Activated CD4-positive, alpha-beta T cell treated with anti-CD3 and anti-CD28 coated beads for 4 hours (primary cell): ENCODE measurements at regions not wholly inside any gene's neighbourhood (a gene's known extent, or its start where the extent isn't known, plus 50 kb on each side); places are given as distances from the start of the nearest gene placed in this dataset.

ENCODE experiments used
- DNase-seq, 2 donors: peaks; one replicate each; pipeline ENCODE4 v3.0.0-alpha.2; 2020

- DNase-seq: no peak
Measured at GRCh38 chr3:72353236-72354128, 494.8 kb downstream of the SHQ1 start.

- no peak for DNase-seq
Measured at GRCh38 chr3:72352176-72352575, 496.1 kb downstream of the SHQ1 start.

- DNase-seq: no peak
Measured at GRCh38 chr3:72351536-72351935, 496.7 kb downstream of the SHQ1 start.

- no peak for DNase-seq
Measured at GRCh38 chr3:72350761-72351505, 497.3 kb downstream of the SHQ1 start.

- no peak for DNase-seq
Measured at GRCh38 chr3:72348357-72348756, 499.9 kb downstream of the SHQ1 start.

- no peak for DNase-seq
Measured at GRCh38 chr3:72347819-72348319, 500.4 kb downstream of the SHQ1 start.

GRCh38 chr3:72346526-72346926 lies 501.7 kb downstream of the SHQ1 start:
- DNase-seq: no peak

- no peak for DNase-seq
Measured at GRCh38 chr3:72345980-72346379, 502.3 kb downstream of the SHQ1 start.

- DNase-seq: no peak
Measured at GRCh38 chr3:72345237-72345878, 502.9 kb downstream of the SHQ1 start.

GRCh38 chr3:72344647-72345046 lies 503.6 kb downstream of the SHQ1 start:
- no peak for DNase-seq

- no peak for DNase-seq
Measured at GRCh38 chr3:72344236-72344635, 504.0 kb downstream of the SHQ1 start.

GRCh38 chr3:72343078-72343477 lies 505.2 kb downstream of the SHQ1 start:
- peak; percentile 29 to 42 for DNase-seq

GRCh38 chr3:72342450-72342849 lies 505.8 kb downstream of the SHQ1 start:
- DNase-seq: no peak

- no peak for DNase-seq
Measured at GRCh38 chr3:72341920-72342319, 506.3 kb downstream of the SHQ1 start.

GRCh38 chr3:72341380-72341770 lies 506.9 kb downstream of the SHQ1 start:
- DNase-seq: no peak

- DNase-seq: no peak
Measured at GRCh38 chr3:72340476-72341379, 507.5 kb downstream of the SHQ1 start.

- no peak for DNase-seq
Measured at GRCh38 chr3:72340056-72340455, 508.2 kb downstream of the SHQ1 start.

GRCh38 chr3:72339670-72340030 lies 508.6 kb downstream of the SHQ1 start:
- no peak for DNase-seq

GRCh38 chr3:72338942-72339669 lies 509.1 kb downstream of the SHQ1 start:
- peak; percentile 51 to 69 for DNase-seq

GRCh38 chr3:72338082-72338941 lies 509.9 kb downstream of the SHQ1 start:
- DNase-seq: peak; percentile 41 to 55

- no peak for DNase-seq
Measured at GRCh38 chr3:72337480-72337855, 510.8 kb downstream of the SHQ1 start.
